Activated B cell treated with CpG ODN at 0.5 μM for 24 hours (primary cell): ENCODE measurements at regions not wholly inside any gene's neighbourhood (a gene's known extent, or its start where the extent isn't known, plus 50 kb on each side); places are given as distances from the start of the nearest gene placed in this dataset.

Experiments used
- ATAC-seq: fragments of 200-7000 bp; cut with Tn5 transposase; one replicate; pipeline ENCODE4 v1.10.0; 2021; ENCODE audit warnings: low read depth, mild to moderate bottlenecking, moderate library complexity
- CTCF ChIA-PET: fragments of 350-600 bp; sonication (Branson Sonifier 250); formaldehyde crosslinking; loops from one replicate; lab custom pipeline; 2021; ENCODE audit warnings: antibody characterized with exemption; lab: Charles Lee
- POLR2A ChIA-PET: fragments of 350-600 bp; sonication (Branson Sonifier 250); formaldehyde crosslinking; loops from one replicate; lab custom pipeline; 2021; ENCODE audit warnings: antibody characterized with exemption; lab: Charles Lee
- DNase-seq: peaks from one replicate; pipeline ENCODE4 v3.0.0; 2022
- H3K27ac Mint-ChIP-seq: one replicate; pipeline ENCODE4 v1.8.0; 2020; ENCODE audit warnings: mixed read lengths
- H3K27me3 Mint-ChIP-seq: one replicate; pipeline ENCODE4 v1.8.0; 2021; ENCODE audit warnings: mixed read lengths
- H3K36me3 Mint-ChIP-seq: one replicate; pipeline ENCODE4 v1.8.0; 2021; ENCODE audit warnings: low read depth, mixed read lengths
- H3K4me1 Mint-ChIP-seq: one replicate; pipeline ENCODE4 v1.8.0; 2021; ENCODE audit warnings: mixed read lengths
- H3K4me3 Mint-ChIP-seq: one replicate; pipeline ENCODE4 v1.8.0; 2020; ENCODE audit warnings: mild to moderate bottlenecking, mixed read lengths
- H3K9me3 Mint-ChIP-seq: one replicate; pipeline ENCODE4 v1.8.0; 2020; ENCODE audit warnings: mixed read lengths
- intact Hi-C: fragments of 100-400 bp; cut with micrococcal nuclease; formaldehyde crosslinking; loops from one replicate; pipeline ENCODE4 v1.15.1; 2024
- TF ChIP-seq, protein P1 (sequence below): fragments of 200-600 bp; IDR thresholded peaks from one replicate; pipeline ENCODE4 v1.8.0; 2022; ENCODE audit warnings: antibody characterized with exemption, mild to moderate bottlenecking

DNA sequence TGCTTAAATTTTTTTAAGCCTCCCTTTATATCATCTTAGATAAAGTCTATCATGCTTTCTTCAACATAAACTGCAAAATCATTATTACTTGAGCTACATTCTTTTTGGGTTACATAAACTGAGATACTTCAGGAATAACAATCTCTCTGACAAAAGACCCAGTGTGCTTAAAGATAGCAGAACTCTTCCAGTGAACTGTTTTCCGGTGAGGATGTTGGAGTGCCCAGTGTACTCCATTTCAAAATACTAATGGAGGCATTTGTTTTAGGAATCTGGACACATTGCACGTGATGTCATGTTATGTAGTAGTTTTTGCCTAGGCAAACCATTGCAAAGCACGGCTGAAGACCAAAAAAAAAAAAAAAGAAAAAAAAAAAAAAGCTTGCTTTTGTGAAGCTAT, 388.2 kb upstream of the CELF2 start:
- TF ChIP-seq, protein P1, sequence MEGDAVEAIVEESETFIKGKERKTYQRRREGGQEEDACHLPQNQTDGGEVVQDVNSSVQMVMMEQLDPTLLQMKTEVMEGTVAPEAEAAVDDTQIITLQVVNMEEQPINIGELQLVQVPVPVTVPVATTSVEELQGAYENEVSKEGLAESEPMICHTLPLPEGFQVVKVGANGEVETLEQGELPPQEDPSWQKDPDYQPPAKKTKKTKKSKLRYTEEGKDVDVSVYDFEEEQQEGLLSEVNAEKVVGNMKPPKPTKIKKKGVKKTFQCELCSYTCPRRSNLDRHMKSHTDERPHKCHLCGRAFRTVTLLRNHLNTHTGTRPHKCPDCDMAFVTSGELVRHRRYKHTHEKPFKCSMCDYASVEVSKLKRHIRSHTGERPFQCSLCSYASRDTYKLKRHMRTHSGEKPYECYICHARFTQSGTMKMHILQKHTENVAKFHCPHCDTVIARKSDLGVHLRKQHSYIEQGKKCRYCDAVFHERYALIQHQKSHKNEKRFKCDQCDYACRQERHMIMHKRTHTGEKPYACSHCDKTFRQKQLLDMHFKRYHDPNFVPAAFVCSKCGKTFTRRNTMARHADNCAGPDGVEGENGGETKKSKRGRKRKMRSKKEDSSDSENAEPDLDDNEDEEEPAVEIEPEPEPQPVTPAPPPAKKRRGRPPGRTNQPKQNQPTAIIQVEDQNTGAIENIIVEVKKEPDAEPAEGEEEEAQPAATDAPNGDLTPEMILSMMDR = no peak
- CTCF ChIA-PET = interaction anchor here (0.6 kb wide), 1 partner anchor 488 kb away, joined by 3 read pairs; no protein-coding TSS in a partner anchor
- no peak for ATAC-seq

DNA sequence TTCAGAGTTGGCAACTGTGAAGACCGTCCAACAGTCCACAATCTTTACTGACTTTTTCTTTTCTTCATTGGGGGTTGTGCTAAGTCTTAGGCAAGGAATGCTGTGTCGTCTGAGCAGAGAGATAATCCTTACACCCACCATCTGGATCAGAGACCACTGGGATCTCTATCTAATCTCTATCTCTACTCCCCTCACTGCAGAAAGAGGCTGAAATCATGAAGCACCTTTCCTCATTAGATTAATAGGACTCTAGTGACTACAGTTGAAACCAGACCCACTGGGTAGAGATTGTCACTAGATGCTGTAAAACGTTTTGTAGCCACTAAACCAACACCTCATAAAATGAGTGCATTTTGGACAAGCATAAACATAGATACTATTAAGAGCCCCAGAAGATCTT, 387.4 kb upstream of the CELF2 start:
- CTCF ChIA-PET = interaction anchor here (0.6 kb wide), 1 partner anchor 489 kb away, joined by 3 read pairs; no protein-coding TSS in a partner anchor
- DNase-seq (no peak), ATAC-seq (no peak)
- POLR2A ChIA-PET = no interaction called here
- Mint-ChIP-seq H3K27ac (no peak overlapping the region), H3K36me3 (no peaks in the 10 kb centered on the region), H3K9me3 (no peaks in the 10 kb centered on the region), H3K4me1 (no peaks in the 10 kb centered on the region), H3K4me3 (no peak overlapping the region), H3K27me3 (no peaks in the 10 kb centered on the region)
- TF ChIP-seq, protein P1 = no peak
- intact Hi-C loops = no loop called here

More for the DNA sequence above, 388.2 kb upstream of the CELF2 start:
- Mint-ChIP-seq H3K36me3 (no peaks in the 10 kb centered on the region), H3K27ac (no peak overlapping the region), H3K4me1 (no peaks in the 10 kb centered on the region), H3K27me3 (no peaks in the 10 kb centered on the region), H3K4me3 (no peak overlapping the region), H3K9me3 (no peaks in the 10 kb centered on the region)
- no peak for DNase-seq
- POLR2A ChIA-PET = no interaction called here
- intact Hi-C loops = no loop called here

DNA sequence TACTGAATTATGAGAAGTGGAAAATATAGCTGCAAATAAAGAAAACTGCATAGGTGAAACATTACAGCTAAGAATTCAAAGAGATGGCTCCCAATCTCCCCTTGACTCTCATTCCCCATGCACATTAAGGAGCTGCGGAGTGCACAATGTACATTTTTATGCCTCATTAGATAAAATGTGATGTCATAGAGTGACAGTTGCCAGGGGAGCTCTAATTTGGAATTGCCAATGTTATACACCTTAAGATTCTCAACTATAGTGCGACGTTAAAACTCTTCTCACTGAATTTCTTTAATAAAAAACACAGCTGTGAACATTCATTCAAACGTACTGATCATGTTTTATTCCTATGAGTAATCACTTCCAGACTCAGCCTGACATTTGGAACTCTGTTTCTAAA, 386.9 kb upstream of the CELF2 start:
- Mint-ChIP-seq H3K4me3 (no peak overlapping the region), H3K27ac (no peak overlapping the region), H3K36me3 (no peaks in the 10 kb centered on the region), H3K9me3 (no peaks in the 10 kb centered on the region), H3K27me3 (no peaks in the 10 kb centered on the region), H3K4me1 (no peaks in the 10 kb centered on the region)
- TF ChIP-seq, protein P1 = no peak
- intact Hi-C loops = no loop called here
- CTCF ChIA-PET = no interaction called here
- ATAC-seq (no peak), DNase-seq (no peak)
- POLR2A ChIA-PET = no interaction called here

DNA sequence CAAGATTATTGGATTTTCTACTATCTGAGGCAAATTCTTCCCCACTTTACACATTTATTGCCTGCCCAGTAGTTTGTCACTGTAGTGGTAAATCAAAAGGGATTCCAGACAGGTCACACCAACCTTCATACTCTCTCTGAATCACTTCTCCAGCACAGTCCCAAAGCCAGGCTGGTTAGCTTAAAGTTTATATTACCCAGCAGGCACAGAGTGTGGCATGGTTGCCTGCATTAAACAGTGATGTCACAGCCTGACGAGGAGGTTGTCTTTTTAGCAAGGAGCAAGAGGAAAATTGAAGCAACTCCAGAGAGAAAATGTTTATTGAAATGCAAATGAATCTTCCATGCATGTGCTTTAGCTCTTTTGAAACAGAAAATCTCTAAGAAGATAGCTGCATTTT, 375.5 kb upstream of the CELF2 start:
- Mint-ChIP-seq H3K4me3 (no peak overlapping the region), H3K36me3 (no peaks in the 10 kb centered on the region), H3K27me3 (no peaks in the 10 kb centered on the region), H3K27ac (no peak overlapping the region), H3K9me3 (no peaks in the 10 kb centered on the region), H3K4me1 (no peaks in the 10 kb centered on the region)
- TF ChIP-seq, protein P1 = no peak
- DNase-seq = no peak
- ChIA-PET POLR2A (no interaction called here), CTCF (no interaction called here)
- ATAC-seq = no peak
- intact Hi-C loops = no loop called here

DNA sequence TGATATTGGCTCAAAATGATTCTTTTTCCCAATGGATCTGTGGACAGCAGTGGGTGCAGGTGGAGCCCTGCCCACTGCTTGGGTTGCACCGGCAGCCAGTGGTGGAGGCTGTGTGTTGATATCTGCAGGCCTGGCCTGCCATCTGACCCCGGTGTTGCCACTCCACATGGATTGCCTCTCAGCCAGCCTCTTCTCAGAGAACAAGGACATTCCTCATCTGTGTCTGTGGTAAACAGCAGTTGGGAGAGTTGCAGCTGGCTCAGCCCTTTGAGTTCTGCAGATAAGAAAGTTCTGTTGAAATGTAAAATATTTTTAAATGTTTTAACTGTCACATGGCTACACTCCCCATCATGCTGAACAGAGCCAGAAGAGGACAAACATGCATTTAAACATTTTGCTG, 374.9 kb upstream of the CELF2 start:
- Mint-ChIP-seq H3K4me3 (no peak overlapping the region), H3K27me3 (no peaks in the 10 kb centered on the region), H3K4me1 (no peaks in the 10 kb centered on the region), H3K36me3 (no peaks in the 10 kb centered on the region), H3K27ac (no peak overlapping the region), H3K9me3 (no peaks in the 10 kb centered on the region)
- ChIA-PET CTCF (no interaction called here), POLR2A (no interaction called here)
- intact Hi-C loops = no loop called here
- no peak for ATAC-seq
- TF ChIP-seq, protein P1 = no peak
- no peak for DNase-seq
